ENCODE measurements at regions not wholly inside any gene's neighbourhood (a gene's known extent, or its start where the extent isn't known, plus 50 kb on each side); places are given as distances from the start of the nearest gene placed in this dataset.

DNA sequence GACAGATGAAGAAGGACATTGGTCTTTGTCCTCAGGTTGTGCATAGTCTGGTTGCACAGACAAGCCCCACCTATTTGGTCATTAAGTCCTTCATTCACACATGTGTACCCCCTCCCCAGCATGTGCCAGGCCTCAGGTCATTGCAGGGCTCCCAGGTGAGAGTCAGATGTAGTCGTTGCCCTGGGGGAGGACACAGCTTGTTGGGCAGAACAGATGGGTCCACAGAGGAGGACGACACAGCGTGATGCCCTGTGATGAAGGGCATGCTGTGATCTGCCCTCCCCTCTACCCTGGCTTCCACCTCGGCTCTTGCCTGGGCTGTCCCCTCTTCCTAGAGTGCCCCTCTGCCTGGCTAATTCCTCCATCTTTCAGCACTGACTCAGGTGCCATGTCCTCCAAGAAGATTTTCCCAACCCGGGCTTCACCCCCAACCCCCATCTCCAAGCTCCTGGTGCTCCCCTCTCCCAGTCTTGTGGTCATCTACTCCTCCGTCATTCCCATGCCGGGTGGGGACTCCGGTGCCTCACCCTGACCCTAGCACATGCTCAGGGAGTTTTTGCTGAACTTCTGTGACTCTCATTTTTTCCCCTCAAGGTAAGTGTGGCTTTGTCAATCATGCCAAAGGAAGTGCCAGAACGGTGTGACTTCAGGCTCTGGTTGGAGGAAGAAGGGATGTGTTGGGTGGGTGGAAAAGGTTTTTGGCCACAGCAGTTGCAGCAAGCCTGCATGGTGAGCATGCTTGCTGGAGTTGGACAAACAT is 220.5 kb downstream of the FOXD2 start:
- TF ChIP-seq, protein P1, sequence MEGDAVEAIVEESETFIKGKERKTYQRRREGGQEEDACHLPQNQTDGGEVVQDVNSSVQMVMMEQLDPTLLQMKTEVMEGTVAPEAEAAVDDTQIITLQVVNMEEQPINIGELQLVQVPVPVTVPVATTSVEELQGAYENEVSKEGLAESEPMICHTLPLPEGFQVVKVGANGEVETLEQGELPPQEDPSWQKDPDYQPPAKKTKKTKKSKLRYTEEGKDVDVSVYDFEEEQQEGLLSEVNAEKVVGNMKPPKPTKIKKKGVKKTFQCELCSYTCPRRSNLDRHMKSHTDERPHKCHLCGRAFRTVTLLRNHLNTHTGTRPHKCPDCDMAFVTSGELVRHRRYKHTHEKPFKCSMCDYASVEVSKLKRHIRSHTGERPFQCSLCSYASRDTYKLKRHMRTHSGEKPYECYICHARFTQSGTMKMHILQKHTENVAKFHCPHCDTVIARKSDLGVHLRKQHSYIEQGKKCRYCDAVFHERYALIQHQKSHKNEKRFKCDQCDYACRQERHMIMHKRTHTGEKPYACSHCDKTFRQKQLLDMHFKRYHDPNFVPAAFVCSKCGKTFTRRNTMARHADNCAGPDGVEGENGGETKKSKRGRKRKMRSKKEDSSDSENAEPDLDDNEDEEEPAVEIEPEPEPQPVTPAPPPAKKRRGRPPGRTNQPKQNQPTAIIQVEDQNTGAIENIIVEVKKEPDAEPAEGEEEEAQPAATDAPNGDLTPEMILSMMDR (IDR thresholded peaks at IDR 0.05 in 4 of 5, conservative IDR thresholded peaks at IDR 0.05 in 1 of 5): no peak
- no peak for TF ChIP-seq POLR2A (IDR thresholded peaks at IDR 0.05)
- intact Hi-C loops (cut with DNase I; ENCODE audit: low total_unique reads) (no loop called here), in situ Hi-C loops (cut with MboI; ENCODE audit: low sequenced_read_pairs in 4 of 4) (no loop called here)
- Histone ChIP-seq H3K27me3 (no peaks in the 10 kb centered on the region), H3K36me3 (no peaks in the 10 kb centered on the region), H3K4me1 (peaks cover 7 to 26% of the 10 kb centered on the region in 2 donors), H3K27ac (no peak overlapping the region), H3K9me3 (no peaks in the 10 kb centered on the region), H3K4me3 (no peak overlapping the region)
- no peak for ATAC-seq
- DNase-seq: no peak

DNA sequence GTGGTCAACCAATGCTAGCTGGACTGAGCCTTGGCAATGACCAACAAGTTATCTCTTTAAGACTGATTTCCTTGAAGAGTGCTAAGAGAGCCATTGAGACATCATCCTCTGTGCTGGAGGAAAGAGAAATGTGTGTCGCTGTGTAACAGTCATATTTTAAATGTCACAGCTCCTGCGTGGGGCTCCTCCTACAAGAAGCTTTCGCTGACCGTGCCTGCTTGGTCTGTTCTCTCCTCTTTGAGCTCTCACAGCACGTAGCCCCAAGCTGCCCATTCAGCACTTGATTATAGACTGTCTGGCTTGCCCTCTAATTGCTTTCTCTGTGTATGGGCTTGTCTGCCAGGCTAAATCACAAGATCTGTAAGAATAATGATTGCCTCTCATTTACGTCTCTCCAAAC is 221.3 kb downstream of the FOXD2 start:
- Histone ChIP-seq H3K4me1 (peaks cover 7 to 18% of the 10 kb centered on the region in 2 donors), H3K9me3 (no peaks in the 10 kb centered on the region), H3K36me3 (no peaks in the 10 kb centered on the region), H3K27me3 (no peaks in the 10 kb centered on the region), H3K27ac (no peak overlapping the region), H3K4me3 (no peak overlapping the region)
- in situ Hi-C loops (cut with MboI; ENCODE audit: low sequenced_read_pairs in 4 of 4): no loop called here
- DNase-seq: no peak
- no peak for ATAC-seq
- TF ChIP-seq POLR2A (IDR thresholded peaks at IDR 0.05): no peak
- TF ChIP-seq, protein P1 (IDR thresholded peaks at IDR 0.05 in 4 of 5, conservative IDR thresholded peaks at IDR 0.05 in 1 of 5): no peak
- intact Hi-C loops (cut with DNase I; ENCODE audit: low total_unique reads): no loop called here

DNA sequence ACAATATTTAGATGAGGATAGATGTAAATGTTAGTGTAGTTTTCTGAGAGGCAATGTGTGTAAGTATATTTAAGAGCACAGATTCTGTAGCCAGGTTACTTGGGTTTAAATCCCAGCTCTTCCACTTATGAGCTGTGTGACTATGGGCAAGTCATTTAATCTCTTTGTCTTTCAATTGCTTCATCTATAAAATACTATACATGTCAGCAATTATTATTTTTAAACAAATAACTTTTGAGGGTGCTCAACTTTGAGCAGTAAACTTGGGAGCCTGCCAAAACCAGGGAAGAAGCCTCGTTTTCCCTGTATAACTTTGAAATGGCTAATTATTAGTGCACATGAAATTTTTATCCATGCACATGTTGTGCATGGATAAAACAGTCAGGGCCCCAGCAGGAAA is 222.8 kb downstream of the FOXD2 start:
- Histone ChIP-seq H3K27ac (no peak overlapping the region), H3K4me3 (no peak overlapping the region), H3K9me3 (no peaks in the 10 kb centered on the region), H3K27me3 (no peaks in the 10 kb centered on the region), H3K36me3 (no peaks in the 10 kb centered on the region), H3K4me1 (peaks cover 7 to 15% of the 10 kb centered on the region in 2 donors)
- DNase-seq: no peak
- ATAC-seq: no peak
- intact Hi-C loops (cut with DNase I; ENCODE audit: low total_unique reads) (no loop called here), in situ Hi-C loops (cut with MboI; ENCODE audit: low sequenced_read_pairs in 4 of 4) (no loop called here)
- TF ChIP-seq, protein P1 (IDR thresholded peaks at IDR 0.05 in 4 of 5, conservative IDR thresholded peaks at IDR 0.05 in 1 of 5): no peak
- TF ChIP-seq POLR2A (IDR thresholded peaks at IDR 0.05): no peak

DNA sequence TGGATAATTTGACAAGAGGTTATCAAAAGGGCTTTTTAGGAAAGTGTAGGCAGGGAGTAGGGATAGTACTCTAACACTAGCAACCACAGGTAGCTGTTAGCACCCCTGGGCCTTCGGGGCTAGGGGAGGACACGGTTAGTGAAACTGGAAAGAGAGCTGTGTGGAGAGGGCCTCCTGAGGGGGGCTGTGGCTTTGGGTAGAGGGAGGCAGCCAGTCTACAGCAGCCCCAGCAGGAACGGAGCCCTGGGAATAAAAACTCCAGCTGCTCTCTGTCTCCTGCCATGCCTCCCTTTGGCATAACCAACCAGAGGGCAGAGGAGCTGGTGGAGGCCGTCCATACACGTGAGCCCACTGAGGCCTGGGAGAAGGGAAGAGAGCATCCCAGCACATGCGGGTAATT is 223.2 kb downstream of the FOXD2 start:
- in situ Hi-C loops (cut with MboI; ENCODE audit: low sequenced_read_pairs in 4 of 4) (no loop called here), intact Hi-C loops (cut with DNase I; ENCODE audit: low total_unique reads) (no loop called here)
- no peaks in the 10 kb centered on the region for H3K9me3 ChIP-seq
- H3K4me1 ChIP-seq: peaks cover 7 to 14% of the 10 kb centered on the region in 2 donors
- H3K36me3 ChIP-seq: no peaks in the 10 kb centered on the region
- H3K27ac ChIP-seq: no peak overlapping the region
- ATAC-seq (no peak), DNase-seq (no peak)
- no peaks in the 10 kb centered on the region for H3K27me3 ChIP-seq
- no peak for TF ChIP-seq POLR2A (IDR thresholded peaks at IDR 0.05)
- TF ChIP-seq, protein P1 (IDR thresholded peaks at IDR 0.05 in 4 of 5, conservative IDR thresholded peaks at IDR 0.05 in 1 of 5): no peak
- H3K4me3 ChIP-seq: no peak overlapping the region

DNA sequence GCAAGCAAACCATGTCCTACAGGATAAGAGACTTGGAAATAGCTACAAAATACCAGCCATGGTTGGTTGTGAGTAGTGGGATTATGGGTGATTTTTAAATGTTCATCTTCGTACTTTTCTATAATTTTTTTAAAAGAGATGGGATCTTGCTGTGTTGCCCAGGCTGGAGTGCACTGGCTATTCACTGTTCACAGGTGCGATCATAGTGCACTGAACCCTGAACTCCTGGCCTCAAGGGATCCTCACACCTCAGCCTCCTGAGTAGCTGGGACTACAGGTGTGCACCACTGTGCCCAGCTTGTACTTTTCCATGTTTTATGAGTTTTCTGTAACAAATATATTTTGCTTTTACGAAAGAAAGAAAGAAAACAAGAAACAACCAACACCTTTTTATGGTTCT is 224.2 kb downstream of the FOXD2 start:
- no peak for DNase-seq
- Histone ChIP-seq H3K27me3 (no peaks in the 10 kb centered on the region), H3K36me3 (no peaks in the 10 kb centered on the region), H3K27ac (no peak overlapping the region), H3K4me3 (no peak overlapping the region), H3K9me3 (no peaks in the 10 kb centered on the region), H3K4me1 (peaks cover under 1 to 3% of the 10 kb centered on the region in 2 donors)
- TF ChIP-seq, protein P1 (IDR thresholded peaks at IDR 0.05 in 4 of 5, conservative IDR thresholded peaks at IDR 0.05 in 1 of 5): no peak
- no peak for TF ChIP-seq POLR2A (IDR thresholded peaks at IDR 0.05)
- intact Hi-C loops (cut with DNase I; ENCODE audit: low total_unique reads) (no loop called here), in situ Hi-C loops (cut with MboI; ENCODE audit: low sequenced_read_pairs in 4 of 4) (no loop called here)
- ATAC-seq: no peak
